Naive thymus-derived CD8-positive, alpha-beta T cell (primary cell): ENCODE measurements at regions not wholly inside any gene's neighbourhood (a gene's known extent, or its start where the extent isn't known, plus 50 kb on each side); places are given as distances from the start of the nearest gene placed in this dataset.
A peak's percentile ranks its signal among the peaks of the same experiment; 100 is the strongest.

Experiments
- ATAC-seq, 2 donors: fragments of 150-1000 bp; cut with Tn5 transposase in 1 of 2; sonication (Bioruptor Pico), chemical (Tn5 transposase) in 1 of 2; 1 replicate in 1 of 2; 2 replicates in 1 of 2; pipeline ENCODE4 v1.10.0; 2021; ENCODE audit warnings: mild to moderate bottlenecking in 2 of 2, moderate library complexity in 2 of 2
- POLR2A ChIA-PET: fragments of 350-600 bp; sonication (Branson Sonifier 250); formaldehyde crosslinking; loops from one replicate; lab custom pipeline; 2021; ENCODE audit warnings: antibody characterized with exemption; lab: Charles Lee
- DNase-seq, 10 donors: peaks; one replicate each; pipeline versions ENCODE4 v3.0.0 to v3.0.0-alpha.2; 2020 to 2022
- H3K27ac Mint-ChIP-seq, 10 donors: one replicate each; pipeline ENCODE4 v1.8.0; 2020 to 2022; ENCODE audit warnings: mild to moderate bottlenecking in 10 of 10, mixed read lengths in 10 of 10, moderate library complexity in 4 of 10, inconsistent platforms in 1 of 10
- H3K27me3 Mint-ChIP-seq, 5 donors: one replicate each; pipeline ENCODE4 v1.8.0; 2021 to 2022; ENCODE audit warnings: mixed read lengths in 5 of 5
- H3K36me3 Mint-ChIP-seq, 3 donors: one replicate each; pipeline ENCODE4 v1.8.0; 2020 to 2022; ENCODE audit warnings: mixed read lengths in 3 of 3, mild to moderate bottlenecking in 2 of 3, inconsistent platforms in 1 of 3
- H3K4me1 Mint-ChIP-seq, 4 donors: one replicate each; pipeline ENCODE4 v1.8.0; 2021 to 2022; ENCODE audit warnings: mixed read lengths in 4 of 4
- H3K4me3 Mint-ChIP-seq, 10 donors: one replicate each; pipeline ENCODE4 v1.8.0; 2020 to 2022; ENCODE audit warnings: mild to moderate bottlenecking in 10 of 10, mixed read lengths in 10 of 10, moderate library complexity in 6 of 10, inconsistent platforms in 1 of 10
- H3K9me3 Mint-ChIP-seq, 9 donors: one replicate each; pipeline ENCODE4 v1.8.0; 2020 to 2022; ENCODE audit warnings: mixed read lengths in 9 of 9, mild to moderate bottlenecking in 3 of 9, inconsistent platforms in 1 of 9, moderate library complexity in 1 of 9

DNA sequence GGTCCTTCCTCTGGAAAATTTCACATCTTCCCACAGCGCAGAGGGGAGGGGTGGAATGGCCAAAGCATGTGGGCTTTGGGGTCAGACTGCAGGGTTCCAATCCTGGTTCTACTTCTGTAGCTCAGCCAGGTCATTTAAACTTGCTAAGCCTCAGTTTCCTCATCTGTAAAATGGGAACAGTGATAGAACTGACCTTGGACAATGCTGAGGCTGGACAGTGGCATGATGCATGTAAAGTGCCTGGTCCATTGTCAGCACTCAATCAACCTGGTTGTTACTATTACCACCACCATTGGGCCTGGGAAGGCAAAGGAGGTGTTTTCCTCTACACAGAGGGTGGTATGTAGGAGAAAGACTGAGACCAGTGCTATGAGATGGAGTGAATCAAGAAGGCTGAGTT lies 162.8 kb downstream of the VRK1 start:
- Mint-ChIP-seq H3K9me3 (peaks cover 0 to 40% (median 23%) of the 10 kb centered on the region in 9 donors), H3K4me1 (peaks cover 20 to 63% (median 56%) of the 10 kb centered on the region in 4 donors), H3K27me3 (no peaks in the 10 kb centered on the region), H3K36me3 (peaks cover 0 to 36% (median 23%) of the 10 kb centered on the region in 3 donors), H3K4me3 (peak overlapping the region in 2 of 10 donors; percentile 22 to 66), H3K27ac (peak overlapping the region in 8 of 10 donors; percentile 5 to 98 (median 78))
- DNase-seq (no peak), ATAC-seq (no peak)
- POLR2A ChIA-PET: interaction anchor here (0.7 to 1.2 kb wide), 2 partner anchors 9 to 15 kb away, joined by 3 read pairs; no protein-coding TSS in a partner anchor

DNA sequence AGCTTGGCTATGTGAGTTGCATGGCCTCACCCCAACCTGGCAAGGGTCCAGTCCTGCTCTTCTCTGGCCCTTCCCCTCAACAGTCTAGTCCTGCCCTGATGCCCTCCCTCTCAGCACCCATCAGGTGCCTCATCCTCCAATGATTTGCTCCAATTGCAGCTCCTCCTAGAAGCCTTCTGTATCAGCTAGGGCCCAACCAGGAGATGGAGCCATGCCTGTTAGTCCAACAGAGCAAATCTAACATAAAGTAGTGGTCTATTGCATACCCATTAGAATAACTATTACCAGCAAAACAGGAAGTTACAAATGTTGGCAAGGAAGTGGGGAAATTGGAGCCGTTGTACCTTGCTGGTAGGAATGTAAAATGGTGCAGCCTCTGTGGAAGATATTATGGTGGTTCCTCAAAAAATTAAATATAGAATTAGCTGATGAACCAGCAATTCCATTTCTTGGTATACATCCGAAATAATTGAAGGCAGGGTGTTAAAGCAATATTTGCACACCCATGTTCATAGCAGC lies 163.5 kb downstream of the VRK1 start:
- peak overlapping the region in 8 of 10 donors; percentile 7 to 69 (median 57) for H3K4me3 Mint-ChIP-seq
- H3K9me3 Mint-ChIP-seq: peaks cover 0 to 40% (median 23%) of the 10 kb centered on the region in 9 donors
- POLR2A ChIA-PET: interaction anchor here (0.6 to 1.2 kb wide), 3 partner anchors 10 to 132 kb away, joined by 3 read pairs; no protein-coding TSS in a partner anchor
- ATAC-seq (no peak), DNase-seq (no peak)
- H3K4me1 Mint-ChIP-seq: peaks cover 19 to 61% (median 55%) of the 10 kb centered on the region in 4 donors
- no peaks in the 10 kb centered on the region for H3K27me3 Mint-ChIP-seq
- peak overlapping the region in 9 of 10 donors; percentile 35 to 98 (median 74) for H3K27ac Mint-ChIP-seq
- peaks cover 0 to 36% (median 23%) of the 10 kb centered on the region in 3 donors for H3K36me3 Mint-ChIP-seq

DNA sequence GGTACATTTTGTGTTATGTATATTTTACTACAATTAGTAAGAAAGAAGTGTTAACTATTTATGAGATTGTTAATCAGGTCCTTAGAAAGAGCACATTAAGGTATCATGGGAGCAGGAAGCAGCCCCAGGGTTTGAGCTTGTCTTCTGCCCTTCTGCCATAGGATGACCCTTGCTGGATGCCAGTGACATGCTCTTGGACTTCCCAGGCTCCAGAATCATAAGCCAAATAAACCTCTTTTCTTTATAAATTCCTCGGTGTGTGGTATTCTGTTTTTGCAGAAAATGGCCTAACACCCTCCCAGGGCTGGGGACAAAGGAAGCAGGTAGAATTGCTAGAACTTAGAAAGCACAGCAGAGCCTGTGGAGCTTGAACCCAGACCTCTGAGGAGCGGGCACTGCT lies 164.7 kb downstream of the VRK1 start:
- Mint-ChIP-seq H3K9me3 (peaks cover 0 to 40% (median 23%) of the 10 kb centered on the region in 9 donors), H3K4me3 (peak overlapping the region; percentile 41 to 77 (median 72)), H3K27ac (peak overlapping the region; percentile 89 to 98 (median 96)), H3K27me3 (no peaks in the 10 kb centered on the region), H3K4me1 (peaks cover 21 to 71% (median 65%) of the 10 kb centered on the region in 4 donors), H3K36me3 (peaks cover 0 to 35% (median 22%) of the 10 kb centered on the region in 3 donors)
- ATAC-seq (no peak), DNase-seq (no peak)
- POLR2A ChIA-PET: interaction anchor here (0.6 to 1.6 kb wide), 7 partner anchors 8 to 158 kb away, joined by 3 to 6 read pairs (median 4); no protein-coding TSS in a partner anchor

DNA sequence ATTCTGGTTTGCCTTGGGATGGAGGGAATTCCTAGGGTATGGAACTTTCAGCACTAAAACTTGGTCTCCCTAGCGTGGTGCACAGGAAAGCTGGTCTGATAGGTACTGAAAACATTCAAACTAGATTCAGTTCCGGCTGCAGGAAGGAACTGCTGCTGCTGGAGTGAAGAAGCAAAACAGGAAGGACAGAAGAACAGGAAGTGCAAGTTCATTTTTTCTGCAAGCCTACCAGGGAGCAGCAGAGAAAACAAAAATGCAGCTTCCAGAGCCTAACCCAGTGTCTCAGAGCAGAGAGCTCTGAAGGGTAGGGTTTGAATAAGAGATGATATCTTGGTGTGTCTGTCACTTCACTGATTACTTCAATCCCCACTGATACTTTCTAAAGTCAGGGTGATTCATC lies 165.2 kb downstream of the VRK1 start:
- POLR2A ChIA-PET: interaction anchor here (0.6 to 1.6 kb wide), 8 partner anchors 9 to 158 kb away, joined by 3 to 6 read pairs (median 4); no protein-coding TSS in a partner anchor
- no peaks in the 10 kb centered on the region for H3K27me3 Mint-ChIP-seq
- peak overlapping the region; percentile 89 to 98 (median 96) for H3K27ac Mint-ChIP-seq
- peak overlapping the region; percentile 41 to 77 (median 72) for H3K4me3 Mint-ChIP-seq
- H3K9me3 Mint-ChIP-seq: peaks cover 0 to 41% (median 23%) of the 10 kb centered on the region in 9 donors
- peaks cover 22 to 70% (median 69%) of the 10 kb centered on the region in 4 donors for H3K4me1 Mint-ChIP-seq
- peak in 7 of 10 donors; percentile 9 to 67 (median 28) for DNase-seq
- H3K36me3 Mint-ChIP-seq: peaks cover 0 to 33% (median 20%) of the 10 kb centered on the region in 3 donors
- peak; percentile 90 to 91 for ATAC-seq

DNA sequence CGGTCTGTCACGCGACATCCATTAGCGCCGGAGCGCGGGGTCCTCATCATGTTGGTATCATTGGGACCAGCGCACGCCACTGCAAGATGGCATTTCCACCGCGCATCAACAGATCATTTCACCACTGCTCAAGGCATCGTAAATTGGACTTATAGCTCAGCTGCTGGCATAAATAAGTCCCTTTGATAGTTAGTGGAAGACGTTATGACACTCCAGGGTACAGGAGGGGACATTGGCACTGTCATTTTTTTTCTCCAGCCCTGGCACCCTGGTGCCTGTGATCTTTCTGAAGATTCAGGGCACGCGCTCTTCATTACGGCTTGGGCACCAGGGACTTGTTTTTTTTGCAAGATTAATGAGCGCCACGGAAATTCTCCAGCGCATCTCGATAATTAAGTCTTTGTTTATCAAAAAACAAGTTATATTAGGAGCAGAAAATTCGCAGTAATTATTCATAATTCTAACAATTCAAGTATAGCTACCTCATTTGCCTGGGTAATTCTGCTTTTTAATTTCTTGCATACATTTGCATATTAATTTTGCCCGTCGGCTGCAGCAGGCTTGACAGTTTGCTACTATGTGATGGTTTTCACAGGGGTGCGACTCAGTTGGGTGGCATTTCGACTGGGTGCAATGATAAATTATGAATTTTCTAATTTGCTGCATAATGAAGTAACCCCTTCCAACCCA lies 167.7 kb downstream of the VRK1 start:
- H3K9me3 Mint-ChIP-seq: peaks cover 0 to 45% (median 23%) of the 10 kb centered on the region in 9 donors
- H3K4me3 Mint-ChIP-seq: peak overlapping the region in 1 of 10 donors; percentile 23
- POLR2A ChIA-PET: interaction anchor here (1.4 to 2.0 kb wide), 2 partner anchors 10 to 19 kb away, joined by 3 to 7 read pairs; no protein-coding TSS in a partner anchor
- no peaks in the 10 kb centered on the region for H3K27me3 Mint-ChIP-seq
- ATAC-seq: no peak
- peaks cover 0 to 35% (median 20%) of the 10 kb centered on the region in 3 donors for H3K36me3 Mint-ChIP-seq
- no peak for DNase-seq
- H3K4me1 Mint-ChIP-seq: peaks cover 23 to 66% (median 64%) of the 10 kb centered on the region in 4 donors
- peak overlapping the region; percentile 65 to 98 (median 96) for H3K27ac Mint-ChIP-seq

DNA sequence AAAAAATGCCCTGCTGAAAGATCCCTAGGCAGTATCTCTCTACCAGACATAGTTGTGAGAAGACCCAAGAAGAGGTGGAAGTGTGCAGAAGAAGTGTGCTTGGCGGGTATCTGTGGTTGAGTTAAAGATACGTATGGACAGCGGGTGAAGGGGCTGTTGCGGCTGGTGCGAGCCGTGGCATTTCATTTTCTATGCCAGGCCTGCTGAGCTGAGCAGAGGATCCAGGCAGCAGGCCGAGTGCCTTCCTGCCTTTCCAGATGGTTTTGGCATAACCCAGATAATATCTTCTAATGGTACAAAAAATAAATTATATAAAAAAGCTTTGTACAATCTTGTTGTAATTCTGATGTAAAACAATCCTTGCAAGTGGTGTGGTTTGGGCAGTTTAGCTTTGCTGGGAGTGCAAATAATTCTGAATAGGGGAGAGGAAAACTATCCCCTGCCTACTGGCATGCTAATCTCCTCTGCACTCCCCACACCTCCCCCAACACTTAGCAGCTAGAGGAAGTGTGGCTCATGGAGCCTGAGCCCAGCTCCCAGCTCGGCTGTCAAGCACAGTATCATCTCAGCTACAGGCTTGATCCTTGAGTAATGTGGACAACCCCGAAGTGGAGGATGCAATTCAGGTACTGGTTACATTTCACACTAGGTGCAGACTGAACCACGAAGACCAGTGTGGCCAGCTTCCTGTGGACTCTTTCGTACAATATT lies 168.9 kb downstream of the VRK1 start:
- ATAC-seq (no peak), DNase-seq (no peak)
- peaks cover 20 to 56% (median 52%) of the 10 kb centered on the region in 4 donors for H3K4me1 Mint-ChIP-seq
- peaks cover 0 to 26% (median 13%) of the 10 kb centered on the region in 3 donors for H3K36me3 Mint-ChIP-seq
- peak overlapping the region in 8 of 10 donors; percentile 27 to 85 (median 67) for H3K27ac Mint-ChIP-seq
- H3K4me3 Mint-ChIP-seq: peak overlapping the region in 3 of 10 donors; percentile 9 to 65 (median 22)
- H3K27me3 Mint-ChIP-seq: no peaks in the 10 kb centered on the region
- POLR2A ChIA-PET: interaction anchor here (0.8 to 1.4 kb wide), 3 partner anchors 9 to 636 kb away, joined by 3 to 4 read pairs (median 3); no protein-coding TSS in a partner anchor
- peaks cover 0 to 35% (median 15%) of the 10 kb centered on the region in 9 donors for H3K9me3 Mint-ChIP-seq

DNA sequence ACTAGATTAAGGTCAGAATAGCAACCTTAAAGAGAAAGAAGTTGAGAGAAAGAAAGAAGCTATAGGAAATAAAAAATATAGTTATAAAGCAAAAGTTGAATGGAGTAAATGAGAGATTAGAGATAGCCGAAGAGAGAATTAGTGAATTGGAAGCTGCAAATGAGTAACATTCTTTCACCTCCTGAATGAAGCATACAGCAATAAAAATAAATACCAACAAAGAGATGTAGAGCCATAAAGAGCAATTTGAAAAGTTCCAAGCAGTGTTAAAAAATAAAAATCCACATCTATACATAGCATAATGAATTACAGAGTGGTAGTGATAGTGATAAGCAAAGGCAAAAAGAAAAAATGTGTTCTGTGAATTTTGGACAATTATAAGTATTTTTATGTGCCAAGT lies 177.9 kb downstream of the VRK1 start:
- POLR2A ChIA-PET: interaction anchor here (1.1 to 2.2 kb wide), 2 partner anchors 9 to 11 kb away, joined by 4 to 7 read pairs; no protein-coding TSS in a partner anchor

DNA sequence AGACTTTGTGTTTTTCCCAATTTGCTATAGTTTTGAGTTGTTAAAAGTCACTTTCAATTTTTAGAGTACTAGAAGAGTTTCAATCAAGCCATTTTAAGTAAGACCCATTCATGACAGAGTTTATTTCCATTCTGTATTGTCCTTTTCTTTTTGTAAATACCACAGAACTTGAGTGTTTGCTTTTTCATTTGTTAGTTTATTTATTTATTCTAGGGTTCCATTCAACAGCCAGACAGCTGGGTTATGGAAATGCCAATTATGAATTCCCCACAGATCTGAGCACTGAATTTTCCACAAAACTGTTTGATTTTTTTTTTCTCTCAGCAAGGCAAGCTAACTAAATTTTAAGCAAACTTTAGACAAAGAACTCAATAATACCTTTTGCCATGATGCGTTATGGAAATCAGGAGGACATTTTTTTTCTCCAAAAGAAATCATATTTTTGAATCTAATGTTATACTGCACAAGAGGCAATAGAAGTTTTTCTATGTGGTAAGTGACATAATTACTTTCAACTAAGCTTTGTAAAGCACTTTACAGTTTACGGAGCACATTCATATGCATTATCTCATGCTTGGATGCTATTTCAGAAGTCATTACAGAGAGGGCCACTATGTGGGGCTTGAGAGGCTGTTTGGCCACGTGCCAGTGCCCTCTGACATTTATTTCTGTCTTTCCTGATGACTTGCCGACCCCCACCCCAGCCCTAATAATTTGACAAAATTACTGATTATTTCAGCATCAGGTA lies 181.5 kb downstream of the VRK1 start:
- Mint-ChIP-seq H3K36me3 (peaks cover 0 to 31% (median 25%) of the 10 kb centered on the region in 3 donors), H3K4me3 (no peak overlapping the region), H3K27ac (no peak overlapping the region), H3K27me3 (peaks cover 1 to 20% (median 6%) of the 10 kb centered on the region in 5 donors), H3K4me1 (peaks cover 0 to 5% (median 4%) of the 10 kb centered on the region in 4 donors), H3K9me3 (peaks cover 0 to 28% (median 14%) of the 10 kb centered on the region in 9 donors)
- POLR2A ChIA-PET: interaction anchor here (1.7 kb wide), 1 partner anchor 23 kb away, joined by 4 read pairs; no protein-coding TSS in a partner anchor
- ATAC-seq (no peak), DNase-seq (no peak)

More for the DNA sequence above, 177.9 kb downstream of the VRK1 start:
- no peak overlapping the region for H3K27ac Mint-ChIP-seq
- peaks cover 0 to 31% (median 15%) of the 10 kb centered on the region in 9 donors for H3K9me3 Mint-ChIP-seq
- H3K4me3 Mint-ChIP-seq: no peak overlapping the region
- peaks cover 1 to 9% (median 2%) of the 10 kb centered on the region in 5 donors for H3K27me3 Mint-ChIP-seq
- peaks cover 0 to 4% (median 1%) of the 10 kb centered on the region in 4 donors for H3K4me1 Mint-ChIP-seq
- H3K36me3 Mint-ChIP-seq: peaks cover 0 to 23% (median 21%) of the 10 kb centered on the region in 3 donors
- no peak for DNase-seq
- ATAC-seq: no peak

DNA sequence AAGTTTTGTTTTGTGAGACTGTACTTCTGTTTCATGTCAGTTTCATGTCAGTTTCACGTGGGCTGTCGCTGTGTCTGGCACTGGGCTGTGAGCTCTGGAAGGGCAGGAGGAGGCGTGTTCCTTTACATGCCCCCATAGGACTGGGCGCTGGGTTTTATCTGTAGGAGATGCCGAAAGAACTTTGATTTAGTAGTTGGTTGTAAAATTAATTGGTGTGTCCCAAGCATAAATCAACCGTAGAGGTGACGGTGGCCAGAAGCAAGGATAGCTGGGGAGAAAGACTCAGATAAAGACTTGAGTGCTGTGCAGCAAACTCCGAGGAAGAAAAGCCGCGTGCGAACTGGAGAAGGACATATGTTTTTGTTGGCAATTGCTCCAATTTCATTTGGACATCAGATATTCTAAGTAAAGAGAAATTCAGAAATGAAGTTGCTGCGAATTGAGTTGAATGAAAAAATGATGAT lies 182.5 kb downstream of the VRK1 start:
- Mint-ChIP-seq H3K27ac (peak overlapping the region in 1 of 10 donors; percentile 23), H3K36me3 (peaks cover 0 to 27% (median 22%) of the 10 kb centered on the region in 3 donors), H3K9me3 (peaks cover 0 to 19% (median 9%) of the 10 kb centered on the region in 9 donors), H3K4me1 (peaks cover 0 to 6% (median 5%) of the 10 kb centered on the region in 4 donors), H3K27me3 (peaks cover 1 to 20% (median 6%) of the 10 kb centered on the region in 5 donors), H3K4me3 (no peak overlapping the region)
- POLR2A ChIA-PET: interaction anchor here (1.7 kb wide), 1 partner anchor 22 kb away, joined by 4 read pairs; no protein-coding TSS in a partner anchor
- DNase-seq (no peak), ATAC-seq (no peak)

DNA sequence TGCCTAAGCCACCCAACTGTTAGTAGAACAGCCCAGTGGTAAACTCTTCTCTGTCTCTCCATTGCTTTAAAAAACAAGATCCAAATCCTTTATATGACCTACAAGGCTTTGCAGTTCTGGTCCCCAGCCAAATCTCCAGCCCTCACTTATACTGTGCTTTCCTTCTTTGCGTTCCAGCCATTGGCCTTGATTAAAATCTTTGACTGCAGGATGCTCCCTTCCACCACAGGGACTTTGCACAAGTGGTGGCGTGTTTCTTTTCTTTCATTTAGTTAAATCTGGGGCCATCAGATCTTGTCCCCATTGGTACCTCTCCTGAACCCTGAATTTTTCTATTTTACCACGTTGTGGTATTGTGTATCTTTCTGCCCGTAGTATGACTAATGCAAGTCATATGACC lies 183.7 kb downstream of the VRK1 start:
- ATAC-seq (no peak), DNase-seq (no peak)
- H3K4me3 Mint-ChIP-seq: no peak overlapping the region
- H3K36me3 Mint-ChIP-seq: peaks cover 0 to 20% (median 11%) of the 10 kb centered on the region in 3 donors
- H3K4me1 Mint-ChIP-seq: peaks cover 6 to 16% (median 11%) of the 10 kb centered on the region in 4 donors
- POLR2A ChIA-PET: no interaction called here
- peaks cover 0 to 7% (median 2%) of the 10 kb centered on the region in 9 donors for H3K9me3 Mint-ChIP-seq
- no peak overlapping the region for H3K27ac Mint-ChIP-seq
- H3K27me3 Mint-ChIP-seq: peaks cover 1 to 20% (median 6%) of the 10 kb centered on the region in 5 donors
